ENCODE measurements at regions not wholly inside any gene's neighbourhood (a gene's known extent, or its start where the extent isn't known, plus 50 kb on each side); places are given as distances from the start of the nearest gene placed in this dataset.

DNA sequence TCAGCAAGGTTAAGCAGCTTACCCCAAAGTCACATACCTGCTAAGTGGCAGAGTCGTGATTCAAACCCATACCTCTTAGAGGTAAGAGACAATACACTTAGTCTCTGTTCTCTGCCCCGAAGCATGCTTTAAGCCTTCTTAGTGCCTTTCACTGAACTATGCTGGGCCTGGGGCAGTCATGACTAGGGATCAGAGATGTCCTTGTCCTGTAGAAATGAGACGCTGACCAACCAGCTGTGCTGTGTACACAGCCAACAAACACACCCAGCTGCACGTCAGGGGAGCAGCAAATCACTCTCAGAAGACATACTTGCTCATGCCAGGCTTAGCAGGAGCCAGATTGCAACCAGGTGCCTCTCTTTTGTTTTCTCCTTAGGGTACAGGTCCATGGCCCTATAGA, 255.7 kb downstream of the BUD13 start:
- TF ChIP-seq RARB (CRISPR knock-in tag; IDR thresholded peaks at IDR 0.05) (no peak), CSDC2 (CRISPR knock-in tag; IDR thresholded peaks at IDR 0.05) (no peak), ZFP30 (CRISPR knock-in tag; IDR thresholded peaks at IDR 0.05) (no peak)
- TF ChIP-seq, protein P1, sequence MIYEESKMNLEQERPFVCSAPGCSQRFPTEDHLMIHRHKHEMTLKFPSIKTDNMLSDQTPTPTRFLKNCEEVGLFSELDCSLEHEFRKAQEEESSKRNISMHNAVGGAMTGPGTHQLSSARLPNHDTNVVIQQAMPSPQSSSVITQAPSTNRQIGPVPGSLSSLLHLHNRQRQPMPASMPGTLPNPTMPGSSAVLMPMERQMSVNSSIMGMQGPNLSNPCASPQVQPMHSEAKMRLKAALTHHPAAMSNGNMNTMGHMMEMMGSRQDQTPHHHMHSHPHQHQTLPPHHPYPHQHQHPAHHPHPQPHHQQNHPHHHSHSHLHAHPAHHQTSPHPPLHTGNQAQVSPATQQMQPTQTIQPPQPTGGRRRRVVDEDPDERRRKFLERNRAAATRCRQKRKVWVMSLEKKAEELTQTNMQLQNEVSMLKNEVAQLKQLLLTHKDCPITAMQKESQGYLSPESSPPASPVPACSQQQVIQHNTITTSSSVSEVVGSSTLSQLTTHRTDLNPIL (CRISPR knock-in tag; IDR thresholded peaks at IDR 0.05; ENCODE audit: low read depth), result no peak
